AG08396 (cell line): ENCODE measurements at regions not wholly inside any gene's neighbourhood (a gene's known extent, or its start where the extent isn't known, plus 50 kb on each side); places are given as distances from the start of the nearest gene placed in this dataset.
"Not testable (repeated sequence)": the region's sequence is repeated elsewhere in the genome, so short reads cannot be mapped to it uniquely, and the experiment has no call there.

Experiments used
- DNase-seq: peaks from one replicate; pipeline ENCODE4 v3.0.0; 2012; ENCODE audit warnings: low spot score, mixed read lengths

GRCh38 chr13:64197232-64197631 is 2781.6 kb upstream of the PCDH20 start:
- no peak for DNase-seq

GRCh38 chr13:64186503-64187250 is 2771.0 kb upstream of the PCDH20 start:
- DNase-seq, result no peak

GRCh38 chr13:64186071-64186470 is 2770.4 kb upstream of the PCDH20 start:
- DNase-seq, result no peak

GRCh38 chr13:64180756-64181155 is 2765.1 kb upstream of the PCDH20 start:
- no peak for DNase-seq

GRCh38 chr13:64165826-64166225 is 2750.2 kb upstream of the PCDH20 start:
- DNase-seq, result no peak

GRCh38 chr13:64164435-64164834 is 2748.8 kb upstream of the PCDH20 start:
- DNase-seq, result no peak

GRCh38 chr13:64160479-64160878 is 2744.8 kb upstream of the PCDH20 start:
- DNase-seq, result no peak

GRCh38 chr13:64158908-64159307 is 2743.3 kb upstream of the PCDH20 start:
- DNase-seq, result no peak

- DNase-seq, result no peak
Measured at GRCh38 chr13:64154514-64154913, 2738.9 kb upstream of the PCDH20 start.

- DNase-seq, result no peak
Measured at GRCh38 chr13:64130600-64130999, 2715.0 kb upstream of the PCDH20 start.

GRCh38 chr13:64130171-64130570 is 2714.5 kb upstream of the PCDH20 start:
- DNase-seq, result no peak

GRCh38 chr13:64127856-64128255 is 2712.2 kb upstream of the PCDH20 start:
- DNase-seq, result no peak

- no peak for DNase-seq
Measured at GRCh38 chr13:64127192-64127591, 2711.5 kb upstream of the PCDH20 start.

GRCh38 chr13:64121023-64121709 is 2705.5 kb upstream of the PCDH20 start:
- not testable (repeated sequence) for DNase-seq

GRCh38 chr13:64099994-64100393 is 2684.3 kb upstream of the PCDH20 start:
- no peak for DNase-seq

GRCh38 chr13:64090311-64090710 is 2674.7 kb upstream of the PCDH20 start:
- DNase-seq, result no peak

GRCh38 chr13:64088491-64088890 is 2672.8 kb upstream of the PCDH20 start:
- no peak for DNase-seq

GRCh38 chr13:64087624-64088023 is 2672.0 kb upstream of the PCDH20 start:
- DNase-seq, result no peak

GRCh38 chr13:64083811-64084210 is 2668.2 kb upstream of the PCDH20 start:
- DNase-seq, result no peak

GRCh38 chr13:64083396-64083795 is 2667.7 kb upstream of the PCDH20 start:
- no peak for DNase-seq

- DNase-seq, result no peak
Measured at GRCh38 chr13:64078480-64078936, 2662.9 kb upstream of the PCDH20 start.

- DNase-seq, result no peak
Measured at GRCh38 chr13:64078025-64078424, 2662.4 kb upstream of the PCDH20 start.

GRCh38 chr13:64077132-64077835 is 2661.6 kb upstream of the PCDH20 start:
- not testable (repeated sequence) for DNase-seq
